HG03095 (cell line): ENCODE measurements at regions not wholly inside any gene's neighbourhood (a gene's known extent, or its start where the extent isn't known, plus 50 kb on each side); places are given as distances from the start of the nearest gene placed in this dataset.
A peak's percentile ranks its signal among the peaks of the same experiment; 100 is the strongest.

ENCODE experiments used
- ATAC-seq: cut with Tn5 transposase; IDR thresholded peaks from one replicate; pipeline ENCODE4 v1.9.1; 2021; ENCODE audit warnings: moderate library complexity; ENCODE audit not compliant: unreplicated experiment

DNA sequence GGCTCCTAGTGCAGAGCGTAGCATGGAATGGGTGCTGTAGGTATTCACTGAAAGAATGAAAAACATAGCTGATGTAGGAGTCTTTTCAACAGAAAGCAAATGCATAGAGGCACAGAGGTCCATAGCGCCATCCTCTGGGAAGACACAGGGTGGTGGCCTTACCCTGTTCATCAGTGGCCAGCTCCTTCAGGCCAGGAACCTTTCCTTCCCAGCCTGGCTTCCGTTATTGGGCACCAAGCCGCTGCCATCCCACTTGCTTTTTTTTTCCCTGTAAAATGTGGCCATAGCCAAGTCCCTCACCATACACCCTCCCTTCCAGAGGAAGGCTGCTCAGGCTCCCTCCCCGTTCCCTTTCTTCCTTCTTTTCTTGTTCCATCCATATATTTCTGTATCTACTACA is 118.1 kb downstream of the ZNF621 start:
- no peak for ATAC-seq

GRCh38 chr3:40645883-40646282 is 121.1 kb downstream of the ZNF621 start:
- no peak for ATAC-seq

DNA sequence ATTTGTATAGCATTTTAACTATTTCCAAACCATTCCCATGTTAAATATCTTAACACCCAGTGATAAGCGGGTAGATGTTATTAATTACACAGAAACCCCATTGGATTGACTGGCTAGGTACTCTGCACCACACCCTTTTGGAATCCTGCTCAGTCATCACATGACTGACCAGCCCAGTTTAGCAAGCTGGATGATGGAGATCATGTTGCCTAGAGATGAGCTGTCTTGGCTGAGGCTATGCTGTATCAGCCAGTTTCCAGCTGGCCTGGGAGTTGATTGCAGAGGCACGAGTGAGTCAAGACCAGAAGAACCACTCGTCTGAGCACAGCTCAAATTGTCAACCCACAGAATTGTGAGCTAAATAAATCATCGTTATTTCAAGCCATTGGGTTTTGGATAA is 124.6 kb downstream of the ZNF621 start:
- no peak for ATAC-seq

GRCh38 chr3:40652072-40652471 is 127.3 kb downstream of the ZNF621 start:
- ATAC-seq: no peak

- ATAC-seq: no peak
Observed at GRCh38 chr3:40653001-40653400, 128.2 kb downstream of the ZNF621 start.

DNA sequence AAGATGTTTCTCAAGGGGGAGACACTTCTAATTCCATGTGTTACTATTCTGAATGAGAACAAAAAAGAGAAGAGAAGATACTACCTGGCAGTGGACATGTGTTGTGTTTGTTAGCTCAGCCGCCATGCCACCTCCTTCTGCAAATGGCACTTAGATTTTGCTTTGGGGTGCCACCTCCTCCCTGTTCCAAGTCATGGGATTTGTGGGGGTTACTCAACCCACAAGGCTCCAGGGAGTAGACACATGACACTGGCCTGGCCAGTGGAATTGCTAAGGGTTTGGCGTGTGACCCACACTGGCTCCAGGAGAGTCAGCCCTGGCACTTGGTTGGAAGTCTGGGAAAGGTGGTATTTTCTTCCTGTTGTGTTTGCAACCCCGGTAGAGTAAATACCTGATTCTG is 129.1 kb downstream of the ZNF621 start:
- no peak for ATAC-seq

- ATAC-seq: no peak
Observed at GRCh38 chr3:40655551-40655950, 130.8 kb downstream of the ZNF621 start.

- no peak for ATAC-seq
Observed at GRCh38 chr3:40657623-40658022, 132.9 kb downstream of the ZNF621 start.

DNA sequence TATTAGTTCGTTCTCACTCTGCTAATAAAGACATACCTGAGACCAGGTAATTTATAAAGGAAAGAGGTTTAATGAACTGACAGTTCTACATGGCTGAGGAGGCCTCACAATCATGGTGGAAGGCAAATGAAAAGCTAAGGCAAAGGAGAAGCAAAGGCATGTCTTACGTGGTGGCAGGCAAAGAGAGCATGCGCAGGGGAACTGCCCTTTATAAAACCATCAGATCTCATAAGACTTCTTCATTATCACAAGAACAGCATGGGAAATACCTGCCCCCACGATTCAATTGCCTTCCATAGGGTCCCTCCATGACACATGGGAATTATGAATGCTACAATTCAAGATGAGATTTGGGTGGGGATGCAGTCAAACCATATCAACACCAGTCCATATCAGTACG is 133.5 kb downstream of the ZNF621 start:
- ATAC-seq: no peak

GRCh38 chr3:40660554-40660953 is 135.8 kb downstream of the ZNF621 start:
- ATAC-seq: no peak

DNA sequence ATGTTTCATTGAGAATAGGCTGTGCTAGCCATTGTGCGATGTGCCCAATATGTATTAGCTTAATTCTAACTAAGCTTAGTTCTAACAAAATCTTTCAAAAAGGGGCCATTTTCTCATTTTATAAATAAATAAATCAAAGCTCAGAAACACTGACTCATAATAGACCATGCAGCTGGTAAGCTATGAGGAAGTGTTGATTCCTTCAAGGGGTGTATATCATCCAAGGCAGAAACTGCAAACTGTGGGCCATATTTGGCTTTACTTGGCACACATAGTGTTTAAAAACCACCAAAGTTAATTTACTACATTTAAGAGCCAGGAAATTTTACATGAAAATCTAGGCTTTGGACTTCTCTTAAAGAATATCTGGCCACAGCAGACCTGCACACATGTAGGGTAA is 136.5 kb downstream of the ZNF621 start:
- no peak for ATAC-seq

GRCh38 chr3:40663280-40663679 is 138.5 kb downstream of the ZNF621 start:
- no peak for ATAC-seq

GRCh38 chr3:40669176-40669575 is 144.4 kb downstream of the ZNF621 start:
- ATAC-seq: no peak

DNA sequence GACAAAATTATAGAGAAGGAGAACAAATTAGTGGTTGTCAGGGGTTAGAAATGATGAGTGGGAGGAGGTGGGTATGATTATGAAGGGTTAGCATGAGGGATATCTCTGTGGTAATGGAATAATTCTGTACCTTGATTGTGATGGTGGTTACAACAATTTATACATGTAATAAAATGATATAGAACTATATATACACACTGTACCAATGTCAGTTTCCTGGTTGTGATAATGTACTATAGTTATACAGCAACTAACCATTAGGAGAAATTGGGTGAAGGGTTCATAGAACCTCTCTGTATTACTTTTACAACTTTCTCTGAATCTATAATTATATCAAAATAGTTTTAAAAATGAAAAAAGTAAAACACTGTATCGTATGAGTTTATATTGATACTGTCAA is 148.1 kb downstream of the ZNF621 start:
- no peak for ATAC-seq

- no peak for ATAC-seq
Observed at GRCh38 chr3:40677321-40677720, 152.6 kb downstream of the ZNF621 start.

DNA sequence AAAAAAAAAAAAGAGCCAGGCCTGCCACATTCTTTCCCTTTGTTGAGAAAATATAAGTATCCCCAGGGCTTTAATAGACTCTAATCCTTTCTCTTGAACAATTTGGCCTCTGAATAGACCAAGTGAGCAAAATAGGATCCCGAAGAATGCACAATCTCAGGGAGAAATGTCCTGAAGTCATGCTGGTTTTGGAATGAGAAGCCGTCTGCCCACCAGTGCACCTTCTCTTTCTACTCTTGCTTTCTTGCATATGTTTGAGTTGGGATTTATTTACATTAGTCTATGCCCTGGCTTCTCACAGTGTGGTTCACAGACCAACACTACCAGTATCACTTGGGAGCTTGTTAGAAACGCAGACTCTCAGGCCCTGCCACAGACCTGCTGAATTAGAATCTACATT is 153.0 kb downstream of the ZNF621 start:
- ATAC-seq: no peak

- no peak for ATAC-seq
Observed at GRCh38 chr3:40679290-40679689, 154.5 kb downstream of the ZNF621 start.

- peak; percentile 57 for ATAC-seq
Observed at GRCh38 chr3:40680685-40681657, 156.2 kb downstream of the ZNF621 start.

- ATAC-seq: no peak
Observed at GRCh38 chr3:40681658-40682055, 156.9 kb downstream of the ZNF621 start.

DNA sequence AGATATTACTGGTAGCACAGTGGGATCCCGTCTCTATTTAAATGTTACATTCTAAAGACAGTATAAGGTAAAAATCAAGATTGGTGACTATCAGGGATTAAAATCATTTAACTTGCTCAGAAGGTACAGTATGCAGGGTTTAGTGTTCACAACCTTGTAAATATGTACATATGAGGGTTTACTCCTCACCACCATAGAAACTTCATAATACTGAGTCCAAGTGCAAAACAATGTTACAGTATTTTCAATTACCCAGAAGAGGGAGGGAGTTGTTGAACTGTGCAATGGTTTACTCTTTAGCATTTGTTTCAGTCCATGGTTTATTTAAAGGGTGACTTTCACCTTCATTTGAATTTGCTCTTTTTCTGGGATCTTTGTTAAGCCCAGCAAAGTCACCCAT is 165.1 kb downstream of the ZNF621 start:
- ATAC-seq: no peak

- ATAC-seq: no peak
Observed at GRCh38 chr3:40690749-40691451, 166.1 kb downstream of the ZNF621 start.

DNA sequence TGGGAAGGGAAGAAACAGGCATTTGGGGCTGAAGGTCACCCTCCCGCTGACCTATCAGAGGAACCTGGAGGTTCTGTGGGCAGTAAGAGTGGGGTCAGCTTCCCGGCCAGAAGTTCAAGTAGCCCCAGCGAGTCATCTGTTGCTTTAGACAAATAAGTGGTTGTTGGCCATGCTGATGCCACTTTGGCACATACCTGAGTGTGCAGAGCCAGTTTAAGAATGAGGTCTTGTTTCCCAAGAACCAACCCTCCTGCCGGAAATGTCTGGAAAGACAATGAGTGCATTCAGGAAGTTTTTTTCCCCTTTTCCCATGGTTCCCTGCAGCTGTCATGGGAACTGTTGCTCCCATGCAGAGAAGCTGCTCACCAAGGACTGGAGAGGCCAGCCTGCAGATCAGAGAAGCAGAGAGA is 166.7 kb downstream of the ZNF621 start:
- ATAC-seq: no peak
